GM19397 (cell line): ENCODE measurements at regions not wholly inside any gene's neighbourhood (a gene's known extent, or its start where the extent isn't known, plus 50 kb on each side); places are given as distances from the start of the nearest gene placed in this dataset.

Experiments
- ATAC-seq: cut with Tn5 transposase; IDR thresholded peaks from one replicate; pipeline ENCODE4 v1.9.1; 2021; ENCODE audit warnings: mild to moderate bottlenecking, moderate library complexity; ENCODE audit not compliant: unreplicated experiment

DNA sequence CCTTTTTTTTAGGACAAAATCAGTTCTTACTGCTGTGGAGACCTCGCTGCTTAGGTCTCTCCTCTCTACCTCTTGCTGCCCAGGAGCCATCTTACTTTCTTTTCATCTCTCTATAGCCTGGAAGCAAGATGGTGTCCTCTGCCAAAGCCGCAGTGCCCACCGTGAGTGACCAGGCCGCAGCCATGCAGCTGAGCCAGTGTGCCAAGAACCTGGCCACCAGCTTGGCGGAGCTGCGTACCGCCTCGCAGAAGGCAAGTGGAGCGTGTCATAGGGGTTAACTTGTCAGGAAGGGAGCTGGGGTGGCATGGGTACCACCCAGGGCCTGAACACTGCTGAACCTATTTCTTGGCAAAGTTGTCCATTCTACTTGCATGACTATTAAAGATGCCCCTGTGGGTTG is 320.3 kb upstream of the TPM1 start:
- ATAC-seq, result no peak

DNA sequence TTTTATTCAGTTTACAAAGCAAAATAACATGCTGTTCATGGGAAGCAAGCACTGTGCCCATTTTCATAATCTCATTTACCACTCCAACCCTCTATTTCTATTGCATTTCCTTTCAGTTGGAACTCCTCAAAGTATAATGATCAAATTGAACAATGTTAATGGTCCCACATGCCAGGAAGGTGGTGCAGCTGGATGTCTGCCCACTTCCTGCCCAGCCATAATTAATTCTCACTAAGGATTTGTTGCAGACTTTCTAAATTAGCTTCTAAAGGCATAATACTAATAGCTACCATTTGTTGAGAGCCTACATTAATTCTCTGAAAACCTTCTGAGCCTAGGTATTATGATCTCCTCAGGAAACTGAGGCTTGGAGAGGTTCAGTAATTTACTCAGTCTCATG is 316.1 kb upstream of the TPM1 start:
- ATAC-seq, result no peak

DNA sequence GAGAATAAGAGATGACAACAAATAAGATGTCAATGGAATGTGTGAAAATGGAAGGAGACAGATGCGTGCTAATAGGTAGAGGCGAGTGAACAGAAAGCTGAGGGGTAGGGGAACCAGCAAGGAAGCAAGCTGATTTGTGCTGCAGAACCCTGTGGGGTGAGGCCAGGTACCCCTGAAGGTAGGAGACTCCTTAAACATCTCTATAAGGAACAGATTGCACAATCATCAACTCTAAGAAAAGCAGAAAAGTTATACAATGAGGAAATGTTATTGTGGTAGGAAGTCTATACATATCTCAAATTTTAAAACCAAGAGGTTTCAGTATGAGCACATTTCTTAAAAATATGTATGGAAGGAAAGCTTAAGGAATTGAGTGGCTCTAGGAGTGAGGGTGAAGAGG is 315.0 kb upstream of the TPM1 start:
- ATAC-seq, result no peak

DNA sequence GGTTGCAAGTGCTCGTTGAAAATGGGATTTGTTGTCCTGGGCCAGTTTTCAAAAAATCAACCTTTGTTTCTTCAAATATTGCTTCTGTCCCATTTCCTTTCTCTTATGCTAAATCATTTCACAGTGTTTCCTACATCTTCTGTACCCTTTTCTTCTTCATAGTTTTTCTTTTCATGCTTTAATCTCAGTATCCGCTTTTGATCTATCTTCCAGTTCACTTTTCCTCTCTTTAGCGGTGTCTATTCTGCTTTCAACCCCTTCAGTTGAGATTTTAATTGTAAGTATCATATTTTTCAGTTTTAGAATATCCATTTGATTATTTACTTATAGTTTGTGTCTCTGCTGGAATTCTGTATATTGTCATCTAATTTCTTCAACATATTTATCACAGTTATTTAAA is 311.7 kb upstream of the TPM1 start:
- ATAC-seq, result no peak

DNA sequence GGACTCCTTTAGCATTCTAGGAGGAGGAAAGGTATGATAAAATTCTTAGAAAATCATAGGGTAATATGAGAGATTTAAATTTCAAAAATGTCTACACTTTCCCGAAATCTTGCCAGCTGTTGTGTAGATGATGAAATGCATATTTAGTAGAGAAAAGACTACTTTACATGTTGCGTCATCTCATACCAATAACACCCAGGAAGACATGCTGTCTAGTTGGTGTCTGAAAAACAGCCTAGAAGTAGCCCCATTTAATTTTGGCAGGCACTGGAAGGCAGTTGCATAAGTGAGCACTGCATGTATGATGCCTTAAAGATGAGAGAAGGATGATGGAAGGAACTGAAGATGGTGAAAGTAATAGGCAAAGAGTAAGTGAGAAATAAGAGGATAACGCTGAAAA is 310.5 kb upstream of the TPM1 start:
- no peak for ATAC-seq

DNA sequence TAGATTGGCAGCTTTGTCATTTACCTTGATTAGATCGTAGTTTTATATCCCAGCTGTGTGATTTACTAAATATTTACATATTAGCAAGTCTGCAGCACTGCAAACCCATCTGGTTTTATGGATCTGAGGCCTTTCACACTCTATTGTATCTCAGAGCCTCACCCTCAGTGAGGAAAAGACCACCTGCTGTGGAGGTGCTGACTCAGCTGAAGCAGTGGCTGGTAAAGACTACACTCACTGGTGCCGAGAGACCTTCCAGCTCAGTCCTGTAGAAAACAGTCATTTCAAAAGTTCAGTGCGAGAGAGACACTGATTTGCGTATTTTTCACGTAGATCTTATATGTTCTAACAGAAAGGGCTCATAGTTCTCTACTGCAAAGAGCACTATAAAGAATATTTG is 307.8 kb upstream of the TPM1 start:
- no peak for ATAC-seq

DNA sequence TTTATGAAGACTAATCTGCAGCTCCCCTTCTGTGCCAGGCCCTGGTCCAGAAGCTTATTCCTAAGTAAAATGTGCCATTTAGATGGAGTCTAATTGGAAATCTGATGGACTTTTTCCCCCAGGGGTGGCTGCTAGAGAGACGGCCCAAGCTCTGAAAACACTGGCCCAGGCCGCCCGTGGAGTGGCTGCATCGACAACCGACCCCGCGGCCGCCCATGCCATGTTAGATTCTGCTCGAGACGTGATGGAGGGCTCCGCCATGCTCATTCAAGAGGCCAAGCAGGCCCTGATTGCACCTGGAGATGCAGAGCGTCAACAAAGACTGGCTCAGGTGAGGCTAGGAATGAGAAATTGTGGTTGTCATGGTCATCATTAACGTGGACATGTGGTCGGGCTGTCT is 305.8 kb upstream of the TPM1 start:
- no peak for ATAC-seq

DNA sequence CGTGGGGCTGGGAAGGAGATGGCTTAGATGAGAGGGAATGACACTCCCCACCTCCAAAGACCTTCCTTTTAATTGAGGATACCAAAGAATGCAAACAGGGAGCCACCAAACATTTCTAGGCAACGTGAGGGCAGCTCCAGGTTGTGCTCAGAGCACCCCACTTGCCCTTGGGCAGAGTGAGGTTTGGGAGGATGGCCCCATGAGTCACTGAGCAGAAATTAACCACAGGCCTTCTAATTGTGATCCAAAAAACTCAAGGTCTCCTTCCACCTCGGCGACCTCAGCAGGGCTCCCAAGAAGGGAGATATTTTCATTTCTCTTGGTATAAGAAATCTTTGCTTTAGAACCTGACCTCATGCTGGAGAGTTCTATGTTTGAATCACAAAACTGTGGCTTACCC is 305.0 kb upstream of the TPM1 start:
- no peak for ATAC-seq

DNA sequence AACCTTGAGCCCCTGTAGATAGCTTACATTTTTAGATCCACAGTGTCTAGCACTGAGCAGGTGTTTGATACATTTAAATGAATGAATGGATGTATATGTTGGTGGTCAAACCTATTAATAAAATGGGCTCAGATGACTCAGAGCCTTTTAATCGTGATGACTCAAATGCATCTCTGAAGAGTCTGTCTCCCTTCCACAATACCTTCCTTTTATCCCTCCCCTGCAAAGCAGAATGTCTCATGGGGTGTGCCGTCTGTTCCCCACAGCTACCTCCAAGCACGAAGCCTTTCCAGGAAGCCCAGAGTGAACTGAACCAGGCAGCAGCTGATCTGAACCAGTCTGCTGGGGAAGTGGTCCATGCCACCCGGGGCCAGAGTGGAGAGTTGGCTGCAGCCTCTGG is 303.5 kb upstream of the TPM1 start:
- ATAC-seq, result no peak

DNA sequence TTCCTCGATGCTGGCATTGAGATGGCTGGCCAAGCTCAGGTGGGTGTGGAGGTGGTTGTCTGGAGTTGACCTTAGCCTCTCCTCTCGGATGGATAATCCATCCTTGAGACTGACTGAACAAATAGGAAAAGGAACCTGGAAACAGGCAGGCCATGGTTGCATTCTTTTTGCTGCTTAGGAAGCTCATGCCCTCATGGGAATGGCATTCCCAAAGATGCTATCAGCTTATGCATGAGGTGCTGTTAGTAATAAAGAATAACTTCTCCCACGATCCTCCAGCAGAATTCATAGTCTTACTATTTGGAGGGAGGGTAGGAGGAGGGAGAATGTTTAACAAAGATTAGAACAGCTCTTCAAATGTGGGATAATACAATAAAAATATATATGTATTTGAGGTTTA is 303.0 kb upstream of the TPM1 start:
- ATAC-seq, result no peak

DNA sequence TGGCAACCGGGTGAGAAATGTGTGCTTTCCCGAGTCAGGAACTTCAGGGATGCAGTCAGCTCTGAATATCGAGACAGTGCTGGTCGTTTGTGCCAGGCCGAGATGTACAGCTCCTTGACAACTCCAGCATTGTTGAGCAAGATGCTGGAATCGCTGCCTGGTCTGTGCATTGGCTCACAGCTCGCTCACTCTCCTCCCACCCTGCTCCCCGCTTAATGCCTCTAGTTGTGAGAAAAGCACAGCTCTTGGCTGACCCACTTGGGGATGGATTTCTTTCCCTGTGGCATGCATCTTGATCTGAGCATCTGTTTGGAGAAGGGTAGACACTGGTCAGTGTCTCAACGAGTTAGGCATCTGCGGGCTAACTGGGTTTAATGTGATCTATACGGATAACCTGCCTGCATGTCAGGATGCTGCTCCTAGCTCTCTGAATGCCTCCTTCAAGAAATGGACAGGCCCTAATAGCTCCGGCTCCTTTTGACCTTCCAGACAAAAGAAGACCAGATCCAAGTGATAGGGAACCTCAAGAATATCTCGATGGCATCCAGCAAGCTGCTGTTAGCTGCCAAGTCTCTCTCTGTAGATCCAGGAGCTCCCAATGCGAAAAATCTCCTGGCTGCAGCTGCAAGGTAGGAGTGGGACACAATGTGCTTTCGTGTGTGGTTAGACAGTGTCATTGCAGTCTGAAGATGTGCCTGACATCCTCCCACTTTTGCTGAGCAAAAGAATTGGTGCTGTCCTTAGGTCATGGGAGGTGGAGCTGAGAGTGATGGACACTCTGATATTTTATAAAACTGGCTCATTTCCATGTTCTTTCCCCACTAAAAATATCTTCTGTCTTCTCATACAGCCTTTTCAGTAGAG is 302.2 kb upstream of the TPM1 start:
- ATAC-seq, result no peak

DNA sequence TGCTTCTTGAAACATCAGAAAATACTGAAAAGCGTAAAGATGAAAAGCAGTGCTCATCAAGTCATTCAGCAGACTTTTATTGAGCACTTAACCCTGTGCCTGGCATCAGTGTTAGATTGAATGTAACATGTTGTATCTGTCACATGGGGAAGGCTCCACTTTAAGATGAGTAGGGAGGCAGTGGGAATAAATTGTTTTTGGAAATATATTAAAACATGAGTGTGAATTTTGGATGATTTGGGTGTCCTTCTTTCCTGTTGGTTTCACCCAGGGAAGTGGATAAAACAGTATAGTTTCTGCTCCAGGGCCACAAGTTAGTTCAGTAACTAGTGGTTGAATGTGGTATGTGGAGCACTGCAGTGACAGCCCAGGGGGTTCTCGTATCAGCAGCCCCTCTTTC is 301.4 kb upstream of the TPM1 start:
- no peak for ATAC-seq

DNA sequence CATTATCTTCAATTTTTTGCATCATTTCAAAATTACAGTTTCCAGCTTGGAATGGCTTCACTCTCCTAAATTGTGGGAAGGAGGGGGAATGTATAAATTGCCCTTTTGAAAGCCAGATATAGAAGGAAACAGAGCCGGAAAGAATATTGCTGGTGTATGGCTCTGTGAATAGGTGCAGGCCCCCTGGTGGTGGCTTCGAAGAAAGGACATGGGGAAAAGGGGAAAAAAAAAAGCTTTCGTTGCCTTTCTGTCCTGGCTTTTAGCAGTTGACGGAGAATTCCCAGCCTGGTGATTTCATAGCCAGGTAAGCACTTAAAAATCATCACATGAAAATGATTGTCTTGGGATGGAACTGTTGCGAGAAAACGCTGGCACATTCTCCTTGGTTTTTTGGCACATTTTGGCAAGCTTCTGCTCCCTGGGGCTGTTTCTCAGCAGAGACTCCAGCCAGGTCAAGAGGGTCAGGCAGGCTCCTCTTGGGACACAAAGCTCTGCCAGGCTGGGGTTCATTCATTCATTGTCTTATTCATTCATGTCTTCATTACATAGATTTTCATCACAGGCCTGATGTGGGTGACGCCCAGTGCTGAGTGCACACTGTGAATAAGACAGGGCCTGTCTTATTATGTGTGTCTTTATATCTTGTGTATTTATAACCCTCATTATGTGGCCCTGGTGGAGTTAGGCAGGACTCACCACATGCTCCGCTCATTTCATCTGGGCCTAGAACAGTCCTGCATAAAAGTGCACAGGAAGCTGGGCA is 300.0 kb upstream of the TPM1 start:
- ATAC-seq, result no peak

DNA sequence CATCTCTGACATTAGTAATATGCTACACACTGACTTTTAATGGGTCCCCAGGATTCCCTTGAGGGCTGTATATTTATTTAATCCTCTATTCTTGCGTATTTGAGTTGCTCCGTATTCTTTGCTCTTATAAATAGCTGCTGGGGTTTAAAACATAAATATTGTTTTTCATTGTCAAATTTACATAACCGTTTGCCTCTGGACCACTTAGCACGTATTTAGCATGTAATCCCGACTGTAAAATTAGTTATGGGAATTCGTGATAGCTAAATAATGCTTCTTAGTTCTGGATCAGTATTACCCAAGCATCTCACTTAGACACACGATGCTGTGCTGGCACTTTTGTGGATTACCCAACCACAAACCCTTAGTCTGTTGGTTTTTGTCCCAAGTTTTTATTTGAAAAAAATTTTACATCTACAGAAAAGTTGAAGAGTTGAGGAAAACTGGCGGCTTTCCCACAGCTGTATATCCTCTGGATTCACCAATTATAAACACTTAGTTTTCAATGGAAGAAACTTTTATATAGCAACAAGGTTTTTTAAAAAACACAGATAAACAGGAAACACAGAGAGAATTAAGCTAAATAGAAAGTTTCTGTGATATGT is 296.8 kb upstream of the TPM1 start:
- no peak for ATAC-seq

DNA sequence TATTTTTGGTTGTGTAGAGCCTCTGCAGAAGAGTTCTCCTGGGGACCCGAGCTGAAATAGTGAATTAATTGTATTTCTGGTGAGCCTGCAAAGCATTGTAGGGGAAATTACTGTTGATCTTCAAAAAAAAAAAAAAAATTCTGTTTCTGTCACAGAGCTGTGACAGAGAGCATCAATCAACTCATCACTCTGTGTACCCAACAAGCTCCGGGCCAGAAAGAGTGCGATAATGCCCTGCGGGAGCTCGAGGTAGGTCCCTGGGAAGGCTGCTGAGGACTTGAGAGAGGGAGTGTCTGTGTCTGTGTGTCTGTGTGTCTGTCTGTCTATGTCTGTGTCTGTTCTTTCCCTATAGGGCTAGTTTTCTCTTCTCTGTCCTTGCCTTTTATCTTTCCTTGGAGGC is 294.4 kb upstream of the TPM1 start:
- ATAC-seq, result no peak

DNA sequence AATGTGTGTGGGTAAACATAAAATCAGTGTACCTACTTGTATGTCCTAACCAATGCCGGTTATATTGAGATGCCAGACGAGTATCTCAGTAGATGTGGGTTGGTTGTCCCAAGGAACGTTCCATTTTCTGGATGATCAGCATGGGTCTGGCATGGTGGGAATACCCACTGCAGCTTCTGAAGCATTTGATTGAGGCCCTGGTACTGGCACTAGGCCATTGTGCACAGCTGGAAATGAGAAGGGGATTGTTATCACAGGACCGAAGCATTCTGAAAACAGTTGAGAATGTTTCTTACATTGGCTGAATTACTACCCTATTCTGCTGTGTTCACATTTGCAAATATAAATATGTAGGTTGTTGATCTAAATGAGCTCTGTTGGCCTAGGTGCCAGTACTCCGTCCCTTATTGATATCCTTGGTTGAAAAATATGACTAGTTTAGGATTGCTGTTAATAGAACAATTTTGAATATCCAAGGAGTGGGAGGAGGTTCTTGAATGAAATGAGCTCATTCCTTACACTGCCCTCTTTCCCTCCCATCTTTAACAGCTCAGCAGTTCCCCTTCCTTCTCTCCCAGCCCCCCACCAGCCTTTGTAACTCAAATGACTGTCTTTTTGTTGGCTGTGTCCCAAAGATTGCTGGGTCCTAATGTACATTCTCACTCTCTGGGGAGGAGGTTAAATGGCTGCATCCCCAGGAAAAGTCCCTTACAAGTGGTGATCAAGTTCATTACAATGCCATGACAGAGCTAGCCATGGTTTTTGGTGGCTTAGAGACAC is 293.3 kb upstream of the TPM1 start:
- no peak for ATAC-seq

DNA sequence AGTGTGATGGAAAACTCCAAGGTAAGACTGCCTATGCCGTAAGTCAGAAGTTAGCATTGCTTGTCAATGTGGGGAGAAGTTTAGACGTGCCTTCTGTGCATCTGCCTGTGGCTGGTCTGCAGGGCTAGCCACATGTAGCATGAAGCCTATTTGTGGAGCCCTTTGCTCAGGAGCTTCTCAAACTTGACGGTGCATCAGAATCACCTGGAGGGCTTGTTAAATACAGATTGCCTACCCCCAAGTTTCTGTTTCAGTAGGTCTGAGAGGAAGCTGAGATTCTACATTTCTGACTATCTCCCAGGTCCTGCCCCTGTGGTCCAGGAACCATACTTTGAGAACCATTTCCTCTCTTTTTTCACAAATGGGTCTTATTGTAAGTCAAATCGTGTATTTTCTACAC is 292.1 kb upstream of the TPM1 start:
- ATAC-seq, result no peak

DNA sequence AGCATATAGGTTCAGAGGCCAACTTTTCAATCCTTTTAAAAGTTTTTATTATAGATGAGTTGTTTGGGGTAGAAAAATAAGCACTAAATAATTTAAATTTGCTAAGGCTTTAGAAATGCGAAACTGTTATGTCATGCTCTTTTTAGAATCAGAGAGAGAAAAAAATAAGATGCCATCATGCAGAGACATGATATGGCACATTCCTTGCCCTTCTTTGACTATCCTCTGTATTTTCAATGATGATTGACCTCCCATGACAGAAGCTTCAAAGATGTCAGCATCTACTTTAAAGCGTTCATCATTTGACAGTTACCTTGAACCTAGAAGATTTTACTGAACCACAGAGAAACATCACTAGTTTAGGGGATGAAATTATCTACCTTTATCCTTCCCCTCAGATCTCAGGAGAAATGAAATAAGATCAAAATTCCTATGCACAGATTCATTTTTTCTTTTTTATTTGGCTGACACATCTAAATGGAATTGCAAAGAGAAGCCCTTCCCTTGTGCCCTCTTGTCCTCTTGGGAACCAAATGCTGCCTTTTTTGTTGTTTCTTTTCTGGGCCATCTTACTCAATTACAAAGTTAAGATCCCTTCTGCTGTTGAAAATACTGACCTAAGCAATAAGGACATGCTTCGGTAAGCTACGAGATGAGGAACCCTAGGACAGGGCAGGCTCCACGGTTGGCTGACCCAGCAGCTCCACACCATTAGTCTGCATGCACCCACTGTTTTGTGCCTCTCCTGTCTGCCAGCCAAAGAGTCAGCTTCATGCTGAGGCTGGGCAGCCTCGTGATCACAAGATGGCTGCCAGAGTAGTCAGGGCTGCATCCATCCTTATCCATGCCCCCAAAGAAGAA is 289.7 kb upstream of the TPM1 start:
- ATAC-seq, result no peak

DNA sequence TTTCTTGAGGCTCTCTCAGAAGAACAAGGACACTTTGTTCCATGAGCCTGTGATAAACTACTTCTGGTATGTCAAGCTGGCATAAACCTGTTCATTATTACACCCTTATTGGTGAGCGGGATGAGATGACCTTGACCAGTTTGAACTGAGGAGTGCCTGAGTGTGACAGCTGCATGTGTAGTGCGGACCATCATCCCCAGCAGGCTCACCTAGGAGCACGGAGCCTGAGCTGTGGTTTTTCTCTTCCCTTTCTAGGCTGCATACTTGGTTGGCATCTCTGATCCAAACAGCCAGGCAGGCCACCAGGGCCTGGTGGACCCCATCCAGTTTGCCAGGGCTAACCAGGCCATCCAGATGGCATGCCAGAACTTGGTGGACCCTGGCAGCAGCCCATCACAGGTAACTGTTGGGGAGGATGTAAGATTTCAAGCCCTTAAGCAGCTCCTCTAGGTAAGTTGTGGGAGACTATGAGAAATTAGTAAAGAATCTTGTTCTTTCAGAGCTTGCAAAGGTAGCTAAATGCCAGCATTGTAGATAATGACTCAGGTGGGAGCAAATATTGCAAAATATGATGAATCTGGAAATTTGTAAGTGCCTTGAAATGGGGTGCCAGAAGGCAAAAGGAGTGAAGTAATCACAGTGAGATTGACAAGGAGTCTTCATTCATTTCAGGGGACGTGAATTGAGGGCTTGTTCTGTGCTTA is 288.9 kb upstream of the TPM1 start:
- no peak for ATAC-seq
